HG03025 (cell line): ENCODE measurements at regions not wholly inside any gene's neighbourhood (a gene's known extent, or its start where the extent isn't known, plus 50 kb on each side); places are given as distances from the start of the nearest gene placed in this dataset.

Source experiments
- ATAC-seq: cut with Tn5 transposase; IDR thresholded peaks from one replicate; pipeline ENCODE4 v1.9.1; 2021; ENCODE audit warnings: mild to moderate bottlenecking, moderate library complexity; ENCODE audit not compliant: unreplicated experiment, low FRiP score

GRCh38 chr6:152904678-152905077 is 78.2 kb downstream of the FBXO5 start:
- no peak for ATAC-seq

- ATAC-seq: no peak
Measured at GRCh38 chr6:152905551-152906299, 77.1 kb downstream of the FBXO5 start.

GRCh38 chr6:152909241-152909640 is 73.6 kb downstream of the FBXO5 start:
- no peak for ATAC-seq

GRCh38 chr6:152916035-152916434 is 66.8 kb downstream of the FBXO5 start:
- ATAC-seq: no peak

GRCh38 chr6:152918991-152919390 is 63.9 kb downstream of the FBXO5 start:
- no peak for ATAC-seq

GRCh38 chr6:152920016-152920415 is 62.8 kb downstream of the FBXO5 start:
- no peak for ATAC-seq
